IMR-90 (cell line): ENCODE measurements at regions not wholly inside any gene's neighbourhood (a gene's known extent, or its start where the extent isn't known, plus 50 kb on each side); places are given as distances from the start of the nearest gene placed in this dataset.

Experiments used
- ATAC-seq: fragments of 200-7000 bp; cut with Tn5 transposase; 2 replicates; pipeline ENCODE4 v1.9.1; 2020; ENCODE audit warnings: low read depth, mild to moderate bottlenecking, moderate library complexity
- BruUV-seq: library from RNA; stranded (reverse); fragments of 400-500 nt; replicated peaks from 2 replicates; lab custom pipeline; 2021; lab: Mats Ljungman, UMichigan
- CTCF ChIA-PET: fragments of 300-600 bp; formaldehyde crosslinking; extraction: SDS; loops from one replicate; lab custom pipeline; 2021; ENCODE audit warnings: antibody characterized with exemption; lab: Yijun Ruan, JAX
- POLR2A ChIA-PET: fragments of 300-600 bp; sonication (Branson Sonifier 250); formaldehyde crosslinking; loops from one replicate; lab custom pipeline; 2022; ENCODE audit warnings: antibody characterized with exemption; ENCODE audit not compliant: unreplicated experiment; lab: Charles Lee
- DNase-seq: peaks from one replicate; pipeline ENCODE4 v3.0.0; 2013
- H2AFZ ChIP-seq: replicated peaks from 2 replicates; pipeline ENCODE3; 2013; ENCODE audit warnings: low read length, mild to moderate bottlenecking; ENCODE audit not compliant: poor library complexity
- H2AK5ac ChIP-seq: 2 replicates; pipeline ENCODE4 v1.6.1; 2013; ENCODE audit warnings: low read depth, low read length, inconsistent platforms
- H2AK9ac ChIP-seq: replicated peaks from 2 replicates; pipeline ENCODE3; 2013; ENCODE audit warnings: mild to moderate bottlenecking, low read depth, low read length, moderate library complexity; ENCODE audit not compliant: poor library complexity
- H2BK120ac ChIP-seq: 2 replicates; pipeline ENCODE4 v1.6.1; 2013; ENCODE audit warnings: low read depth, low read length, inconsistent platforms
- H2BK15ac ChIP-seq: 3 replicates; pipeline ENCODE4 v1.6.1; 2013; ENCODE audit warnings: low read depth, low read length, inconsistent platforms
- H2BK20ac ChIP-seq: 2 replicates; pipeline ENCODE4 v1.6.1; 2013; ENCODE audit warnings: low read depth, mild to moderate bottlenecking, inconsistent platforms, low read length, moderate library complexity
- H2BK5ac ChIP-seq: 2 replicates; pipeline ENCODE4 v1.6.1; 2013; ENCODE audit warnings: mild to moderate bottlenecking, low read depth, low read length, inconsistent platforms; ENCODE audit not compliant: poor library complexity, severe bottlenecking
- H3K14ac ChIP-seq: replicated peaks from 2 replicates; pipeline ENCODE4 v1.6.1; 2013; ENCODE audit warnings: low read depth, low read length, inconsistent platforms
- H3K18ac ChIP-seq: 2 replicates; pipeline ENCODE4 v1.6.1; 2013; ENCODE audit warnings: low read depth, low read length, control low read depth
- H3K23ac ChIP-seq: 2 replicates; pipeline ENCODE4 v1.6.1; 2013; ENCODE audit warnings: low read depth, low read length, inconsistent platforms
- H3K27ac ChIP-seq: 2 replicates; pipeline ENCODE4 v1.5.1; 2013; ENCODE audit warnings: mild to moderate bottlenecking, control low read depth, low read length; ENCODE audit not compliant: insufficient read depth
- H3K27me3 ChIP-seq: 2 replicates; pipeline ENCODE4 v1.6.1; 2013; ENCODE audit warnings: low read length; ENCODE audit not compliant: control insufficient read depth, insufficient read depth
- H3K36me3 ChIP-seq: 2 replicates; pipeline ENCODE4 v1.6.1; 2013; ENCODE audit warnings: low read length, mixed read lengths; ENCODE audit not compliant: control insufficient read depth, insufficient read depth
- H3K4ac ChIP-seq: 2 replicates; pipeline ENCODE4 v1.6.1; 2013; ENCODE audit warnings: low read depth, low read length, inconsistent platforms
- H3K4me1 ChIP-seq: 2 replicates; pipeline ENCODE4 v1.6.1; 2013; ENCODE audit warnings: low read length, mixed read lengths; ENCODE audit not compliant: control insufficient read depth, insufficient read depth
- H3K4me2 ChIP-seq: 2 replicates; pipeline ENCODE4 v1.6.1; 2013; ENCODE audit warnings: low read depth, mild to moderate bottlenecking, control low read depth, low read length, moderate library complexity
- H3K4me3 ChIP-seq: 2 replicates; pipeline ENCODE4 v1.5.1; 2013; ENCODE audit warnings: low read depth, mild to moderate bottlenecking, control low read depth, low read length, moderate library complexity; ENCODE audit not compliant: insufficient read depth
- H3K56ac ChIP-seq: 2 replicates; pipeline ENCODE4 v1.6.1; 2013; ENCODE audit warnings: low read length, inconsistent platforms; ENCODE audit not compliant: insufficient read depth; ENCODE audit errors: extremely low read depth
- H3K79me1 ChIP-seq, 2 experiments: 2 replicates each; pipeline ENCODE4 v1.6.1; 2013; ENCODE audit warnings: low read length in 2 of 2, inconsistent platforms in 1 of 2, low read depth in 1 of 2
- H3K9ac ChIP-seq: 2 replicates; pipeline ENCODE4 v1.6.1; 2013; ENCODE audit warnings: low read depth, low read length, control low read depth
- H3K9me1 ChIP-seq: 2 replicates; pipeline ENCODE4 v1.6.1; 2013; ENCODE audit warnings: low read length, inconsistent platforms; ENCODE audit not compliant: insufficient read depth
- H3K9me3 ChIP-seq: 2 replicates; pipeline ENCODE4 v1.6.1; 2013; ENCODE audit warnings: low read length; ENCODE audit not compliant: control insufficient read depth, insufficient read depth
- H4K20me1 ChIP-seq: 2 replicates; pipeline ENCODE4 v1.6.1; 2013; ENCODE audit warnings: low read length, inconsistent platforms; ENCODE audit not compliant: insufficient read depth
- H4K5ac ChIP-seq: 2 replicates; pipeline ENCODE4 v1.6.1; 2013; ENCODE audit warnings: mild to moderate bottlenecking, low read depth, low read length, control low read depth
- H4K8ac ChIP-seq, 2 experiments: 2 replicates each; pipeline ENCODE4 v1.6.1; 2013; ENCODE audit warnings: low read depth in 2 of 2, low read length in 2 of 2, control low read depth in 1 of 2, inconsistent platforms in 1 of 2
- H4K91ac ChIP-seq: 2 replicates; pipeline ENCODE4 v1.6.1; 2013; ENCODE audit warnings: low read depth, low read length, inconsistent platforms; ENCODE audit not compliant: insufficient read depth
- BHLHE40 ChIP-seq: fragments of 150-350 bp; IDR thresholded peaks from 2 replicates; pipeline ENCODE4 v1.6.1; 2016; ENCODE audit warnings: mild to moderate bottlenecking, low read depth, low read length
- CEBPB ChIP-seq: IDR thresholded peaks from 2 replicates; pipeline ENCODE4 v1.6.1; 2012; ENCODE audit warnings: low read depth, low read length, improper control_type of control experiment
- MAFK ChIP-seq: IDR thresholded peaks from 2 replicates; pipeline ENCODE4 v1.6.1; 2012; ENCODE audit warnings: low read depth, low read length, improper control_type of control experiment
- MAZ ChIP-seq: IDR thresholded peaks from 2 replicates; pipeline ENCODE4 v1.6.1; 2012; ENCODE audit warnings: low read depth, mild to moderate bottlenecking, low read length, improper control_type of control experiment, moderate library complexity, borderline replicate concordance
- MXI1 ChIP-seq: IDR thresholded peaks from 2 replicates; pipeline ENCODE4 v1.6.1; 2012; ENCODE audit warnings: low read depth, mild to moderate bottlenecking, low read length, moderate library complexity, borderline replicate concordance
- NFE2L2 ChIP-seq: fragments of 150-350 bp; IDR thresholded peaks from 2 replicates; pipeline ENCODE4 v1.6.1; 2016; ENCODE audit warnings: low read depth, mild to moderate bottlenecking, low read length
- POLR2A ChIP-seq: IDR thresholded peaks from 2 replicates; pipeline ENCODE4 v1.6.1; 2012; ENCODE audit warnings: mild to moderate bottlenecking, low read depth, low read length
- RAD21 ChIP-seq: IDR thresholded peaks from 2 replicates; pipeline ENCODE4 v1.6.1; 2012; ENCODE audit warnings: low read length, improper control_type of control experiment
- RCOR1 ChIP-seq: IDR thresholded peaks from 2 replicates; pipeline ENCODE4 v1.6.1; 2012; ENCODE audit warnings: mild to moderate bottlenecking, low read length, improper control_type of control experiment; ENCODE audit not compliant: insufficient replicate concordance
- WGBS, 2 experiments: methylation state at CpG; one replicate each; pipeline versions ENCODE4 v1.1.5 to v1.1.7; 2013; ENCODE audit warnings: missing lambda C conversion rate in 2 of 2; ENCODE audit not compliant: insufficient read length in 1 of 2; ENCODE audit errors: extremely low coverage in 2 of 2; 5-methylcytosine and 5-hydroxymethylcytosine counted together
- dilution Hi-C: fragments of 300-500 bp; cut with HindIII; formaldehyde crosslinking; loops from one replicate; pipeline ENCODE4 v1.14.3; 2018; ENCODE audit warnings: low sequenced_read_pairs; ENCODE audit not compliant: unreplicated experiment
- in situ Hi-C: fragments of 300-500 bp; cut with MboI; formaldehyde crosslinking; loops from 3 replicates; pipeline ENCODE4 v1.14.3; 2019; ENCODE audit warnings: low sequenced_read_pairs, inconsistent platforms, mixed read lengths
- intact Hi-C: fragments of 100-400 bp; cut with micrococcal nuclease; formaldehyde crosslinking; loops from 2 replicates; pipeline ENCODE4 v1.10.0; 2022
- TF ChIP-seq, protein P1 (sequence below): fragments of 150-350 bp; IDR thresholded peaks from 2 replicates; pipeline ENCODE4 v1.6.1; 2016; ENCODE audit warnings: low read depth, mild to moderate bottlenecking, low read length, moderate library complexity, borderline replicate concordance
- TF ChIP-seq, protein P2 (sequence below): fragments of 150-350 bp; IDR thresholded peaks from 2 replicates; pipeline ENCODE4 v1.6.1; 2017; ENCODE audit warnings: mild to moderate bottlenecking, antibody characterized with exemption, low read length, low read depth

- ChIA-PET CTCF (no interaction called here), POLR2A (no interaction called here)
- no TSS peak for BruUV-seq
- H2BK120ac ChIP-seq: no peak overlapping the region
- dilution Hi-C loops: no loop called here
- in situ Hi-C loops: no loop called here
- intact Hi-C loops: no loop called here
- no peak for DNase-seq
- H3K14ac ChIP-seq: no peak overlapping the region
- no peaks in the 10 kb centered on the region for H4K20me1 ChIP-seq
- H3K9ac ChIP-seq: no peak overlapping the region
- TF ChIP-seq MXI1 (no peak), NFE2L2 (no peak), MAFK (no peak), BHLHE40 (no peak), POLR2A (no peak), CEBPB (no peak), RAD21 (no peak), RCOR1 (no peak), MAZ (no peak)
- TF ChIP-seq, protein P1, sequence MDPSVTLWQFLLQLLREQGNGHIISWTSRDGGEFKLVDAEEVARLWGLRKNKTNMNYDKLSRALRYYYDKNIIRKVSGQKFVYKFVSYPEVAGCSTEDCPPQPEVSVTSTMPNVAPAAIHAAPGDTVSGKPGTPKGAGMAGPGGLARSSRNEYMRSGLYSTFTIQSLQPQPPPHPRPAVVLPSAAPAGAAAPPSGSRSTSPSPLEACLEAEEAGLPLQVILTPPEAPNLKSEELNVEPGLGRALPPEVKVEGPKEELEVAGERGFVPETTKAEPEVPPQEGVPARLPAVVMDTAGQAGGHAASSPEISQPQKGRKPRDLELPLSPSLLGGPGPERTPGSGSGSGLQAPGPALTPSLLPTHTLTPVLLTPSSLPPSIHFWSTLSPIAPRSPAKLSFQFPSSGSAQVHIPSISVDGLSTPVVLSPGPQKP: no peak
- TF ChIP-seq, protein P2, sequence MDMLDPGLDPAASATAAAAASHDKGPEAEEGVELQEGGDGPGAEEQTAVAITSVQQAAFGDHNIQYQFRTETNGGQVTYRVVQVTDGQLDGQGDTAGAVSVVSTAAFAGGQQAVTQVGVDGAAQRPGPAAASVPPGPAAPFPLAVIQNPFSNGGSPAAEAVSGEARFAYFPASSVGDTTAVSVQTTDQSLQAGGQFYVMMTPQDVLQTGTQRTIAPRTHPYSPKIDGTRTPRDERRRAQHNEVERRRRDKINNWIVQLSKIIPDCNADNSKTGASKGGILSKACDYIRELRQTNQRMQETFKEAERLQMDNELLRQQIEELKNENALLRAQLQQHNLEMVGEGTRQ: no peak
- H4K5ac ChIP-seq: no peak overlapping the region
- H2BK5ac ChIP-seq: no peak overlapping the region
- H4K91ac ChIP-seq: no peak overlapping the region
- 0 out of 2 replicates have a peak overlapping the region, but pooled peaks have one; percentile 56 for H2BK20ac ChIP-seq
- H3K4me1 ChIP-seq: peaks cover 5% of the 10 kb centered on the region; the same call in 1 of the 2 replicates
- no CpG with 5 or more reads among the region's 1 CpG for WGBS, 2 experiments
- H3K27ac ChIP-seq: no peak overlapping the region
- no peak overlapping the region for H3K18ac ChIP-seq
- no peaks in the 10 kb centered on the region for H3K36me3 ChIP-seq
- H3K4ac ChIP-seq: no peak overlapping the region
- peaks cover 5% of the 10 kb centered on the region for H3K9me3 ChIP-seq
- no peak overlapping the region for H4K8ac ChIP-seq
- ATAC-seq: no peak
- H3K27me3 ChIP-seq: no peaks in the 10 kb centered on the region
- no peak overlapping the region for H3K4me3 ChIP-seq
- no peak overlapping the region for H2AFZ ChIP-seq
- no peak overlapping the region for H3K23ac ChIP-seq
- H3K4me2 ChIP-seq: no peak overlapping the region
- no peaks in the 10 kb centered on the region for H3K79me1 ChIP-seq
- H2AK5ac ChIP-seq: no peak overlapping the region
- H3K9me1 ChIP-seq: no peaks in the 10 kb centered on the region
- no peak overlapping the region for H2AK9ac ChIP-seq
- H2BK15ac ChIP-seq: no peak overlapping the region
- no peak overlapping the region for H3K56ac ChIP-seq
Observed at GRCh38 chr12:28896421-28896820, 252.7 kb upstream of the FAR2 start.
